DMS153 treated with DMSO at 0.1 percent for 48 hours (cell line): ENCODE measurements at regions not wholly inside any gene's neighbourhood (a gene's known extent, or its start where the extent isn't known, plus 50 kb on each side); places are given as distances from the start of the nearest gene placed in this dataset.
"Not testable (repeated sequence)": the region's sequence is repeated elsewhere in the genome, so short reads cannot be mapped to it uniquely, and the experiment has no call there.

Experiments used
- DNase-seq: peaks from one replicate; lab custom pipeline; 2025; ENCODE audit not compliant: unreplicated experiment; lab: John Stamatoyannopoulos, UW

DNA sequence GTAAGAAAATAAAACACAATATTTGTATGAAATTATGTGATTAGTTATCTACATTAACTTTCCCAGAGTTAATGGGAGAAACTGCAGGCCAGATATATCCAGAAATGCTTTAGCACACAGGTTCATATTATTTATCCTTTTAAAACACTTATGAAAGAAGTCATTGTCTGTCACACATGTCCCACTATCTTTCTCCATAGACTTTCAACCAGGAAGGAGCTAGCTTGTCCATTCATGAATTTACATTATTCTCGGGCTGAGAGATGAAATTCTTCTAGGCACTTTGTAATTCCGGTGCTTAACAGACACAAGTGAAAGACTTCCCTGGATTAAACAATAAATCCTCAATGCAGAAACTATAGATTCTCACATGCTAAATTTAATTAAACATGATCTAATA lies 1043.2 kb downstream of the CDH9 start:
- no peak for DNase-seq

- no peak for DNase-seq
Observed at GRCh38 chr5:25993701-25994100, 1044.7 kb downstream of the CDH9 start.

GRCh38 chr5:25991639-25992038 lies 1046.7 kb downstream of the CDH9 start:
- DNase-seq = no peak

DNA sequence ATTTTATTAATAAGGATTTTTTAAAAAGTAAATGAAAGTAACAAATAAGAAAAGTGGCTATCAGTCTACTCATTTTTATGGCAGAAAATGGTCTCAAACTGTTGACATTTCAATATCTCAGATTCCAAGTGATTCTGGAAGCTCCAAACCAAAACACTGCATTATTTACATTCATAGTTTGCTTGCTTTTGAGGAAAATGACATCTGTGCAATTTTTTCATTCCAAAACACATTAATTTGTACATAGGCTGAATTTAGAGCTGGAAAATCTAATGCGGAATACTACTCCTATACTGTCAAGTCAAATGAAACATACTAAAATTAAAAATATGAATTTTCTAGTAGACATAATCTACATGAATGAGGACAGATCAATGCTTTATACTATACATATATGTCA lies 1047.6 kb downstream of the CDH9 start:
- no peak for DNase-seq

DNA sequence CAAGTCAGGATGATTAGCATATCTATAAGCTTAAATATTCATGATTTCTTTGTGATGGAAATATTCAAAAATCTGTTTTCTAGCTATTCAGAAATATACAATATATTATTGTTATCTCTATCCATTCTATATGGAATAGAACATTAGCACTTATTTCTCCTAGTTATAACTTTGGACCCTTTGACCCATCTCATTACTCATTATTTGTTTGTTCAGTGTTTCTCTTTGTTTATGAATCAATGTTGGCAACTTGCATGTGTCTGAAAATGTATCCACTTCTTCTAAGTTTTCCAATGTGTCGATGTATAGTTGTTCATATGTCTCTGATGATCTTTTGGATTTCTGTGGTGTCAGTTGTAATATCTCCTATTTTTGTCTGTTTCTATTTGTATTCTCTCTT lies 1059.3 kb downstream of the CDH9 start:
- DNase-seq = no peak

DNA sequence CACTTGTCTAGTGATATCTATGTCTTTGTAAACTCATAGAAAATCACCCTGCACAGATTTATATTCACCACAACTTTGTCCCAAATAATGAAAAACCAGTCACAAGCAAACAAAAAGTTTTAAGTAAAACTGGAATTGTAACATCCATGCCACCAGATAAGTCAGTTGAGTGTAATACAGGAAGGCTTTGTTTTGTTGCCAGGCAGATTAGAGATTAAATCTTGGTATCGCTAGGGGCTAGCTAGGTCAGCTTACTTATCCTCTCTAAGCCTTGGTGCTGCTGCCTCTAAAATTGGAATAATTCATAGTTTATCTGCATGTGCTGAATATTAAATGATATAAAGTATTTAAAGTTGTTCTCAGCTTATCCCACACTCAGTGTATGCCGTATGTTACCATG lies 1062.5 kb downstream of the CDH9 start:
- no peak for DNase-seq

DNA sequence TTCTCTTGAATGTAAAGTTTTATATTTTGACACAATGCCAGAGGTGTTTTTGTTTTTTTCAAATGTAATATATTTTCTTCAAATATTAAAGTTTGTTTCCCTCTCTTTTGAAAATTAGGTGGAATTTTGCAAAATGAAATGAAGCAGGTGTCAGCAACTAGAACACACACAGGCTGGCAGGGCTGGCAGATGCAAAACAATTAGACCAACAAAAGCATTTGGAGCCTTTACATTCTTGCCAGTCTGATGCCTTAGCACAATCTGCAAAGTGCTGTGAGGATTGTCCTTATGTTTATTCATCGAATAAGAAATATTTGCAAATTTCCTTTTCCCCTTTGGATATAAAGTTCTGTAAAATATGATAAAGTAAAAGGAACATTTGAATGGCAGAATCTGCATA lies 1063.9 kb downstream of the CDH9 start:
- DNase-seq = no peak

GRCh38 chr5:25970906-25971489 lies 1067.4 kb downstream of the CDH9 start:
- DNase-seq = no peak

DNA sequence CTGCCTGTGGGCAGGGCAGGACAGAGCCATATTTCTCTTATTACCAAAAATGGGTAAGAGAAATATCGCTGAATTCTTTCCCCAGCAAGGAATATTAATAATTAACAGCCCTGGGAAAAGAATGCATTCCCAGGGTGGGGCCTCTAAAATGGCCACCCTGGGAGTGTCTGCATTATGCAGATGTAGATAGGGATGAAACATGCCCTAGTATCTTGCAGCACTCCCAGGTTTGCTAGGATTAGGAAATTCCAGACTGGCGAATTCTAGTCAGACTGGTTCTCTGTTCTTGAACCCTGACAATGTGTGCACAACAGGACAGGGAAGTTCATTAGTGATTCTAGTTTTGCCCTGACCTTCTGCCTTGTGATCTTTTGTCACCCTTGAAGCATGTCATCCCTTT lies 1069.3 kb downstream of the CDH9 start:
- not testable (repeated sequence) for DNase-seq

GRCh38 chr5:25964009-25964372 lies 1074.4 kb downstream of the CDH9 start:
- DNase-seq = no peak

GRCh38 chr5:25963251-25964008 lies 1075.0 kb downstream of the CDH9 start:
- DNase-seq = no peak

- no peak for DNase-seq
Observed at GRCh38 chr5:25955337-25955736, 1083.0 kb downstream of the CDH9 start.

DNA sequence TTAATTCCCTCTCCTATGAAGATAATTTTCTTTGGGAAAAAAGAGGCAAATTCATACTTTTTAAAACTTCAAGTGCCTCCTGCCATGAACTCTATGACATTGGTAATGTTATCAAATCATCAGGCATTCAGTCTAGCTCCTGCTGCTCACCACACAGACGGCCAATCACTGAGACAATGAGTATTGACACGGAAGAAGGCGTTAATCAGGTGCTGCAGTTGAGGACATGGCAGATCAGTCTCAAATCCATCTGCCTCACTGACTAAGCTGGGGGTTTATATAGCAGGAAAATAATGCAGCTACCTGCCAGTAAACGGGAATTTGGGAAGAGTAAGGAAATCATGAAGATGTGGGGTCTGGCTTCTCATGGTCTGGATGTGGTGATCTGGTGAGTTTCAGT lies 1087.7 kb downstream of the CDH9 start:
- DNase-seq = no peak

GRCh38 chr5:25948278-25948677 lies 1090.1 kb downstream of the CDH9 start:
- DNase-seq = no peak

DNA sequence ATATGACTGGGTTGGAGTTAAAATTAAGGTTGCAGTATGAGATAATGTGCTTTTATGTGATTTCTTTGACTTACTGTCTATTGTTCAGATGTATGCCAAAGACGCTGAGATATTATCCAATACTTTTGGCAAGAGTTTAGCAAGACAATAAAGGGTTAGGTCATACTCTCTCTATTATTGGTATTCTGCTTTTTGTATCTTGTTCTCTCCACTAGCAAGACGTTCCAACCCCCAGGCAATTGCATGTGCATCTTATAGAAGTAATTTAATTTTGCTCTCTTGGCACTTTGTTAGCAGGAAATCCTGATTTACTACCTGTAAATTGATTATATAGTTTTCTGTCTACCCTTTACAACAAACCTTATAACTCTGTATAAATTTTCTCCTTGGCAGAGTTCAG lies 1093.6 kb downstream of the CDH9 start:
- no peak for DNase-seq

DNA sequence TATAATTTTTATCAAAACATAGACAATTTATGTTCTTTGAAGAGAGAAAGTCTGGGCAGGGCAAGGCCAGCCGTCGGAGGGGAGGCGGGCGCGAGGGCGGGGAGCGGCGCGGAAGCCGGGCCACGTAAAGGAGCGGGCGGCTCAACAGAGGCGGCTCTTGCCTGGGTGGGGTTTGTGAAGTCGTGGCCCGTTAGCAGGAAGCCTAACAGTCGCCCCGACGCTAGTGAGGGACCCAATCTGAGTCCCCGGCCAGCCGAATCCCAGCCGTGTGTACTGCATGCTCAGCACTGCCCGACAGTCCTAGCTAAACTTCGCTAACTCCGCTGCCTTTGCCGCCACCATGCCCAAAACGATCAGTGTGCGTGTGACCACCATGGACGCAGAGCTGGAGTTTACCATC lies 1129.2 kb downstream of the CDH9 start:
- no peak for DNase-seq

DNA sequence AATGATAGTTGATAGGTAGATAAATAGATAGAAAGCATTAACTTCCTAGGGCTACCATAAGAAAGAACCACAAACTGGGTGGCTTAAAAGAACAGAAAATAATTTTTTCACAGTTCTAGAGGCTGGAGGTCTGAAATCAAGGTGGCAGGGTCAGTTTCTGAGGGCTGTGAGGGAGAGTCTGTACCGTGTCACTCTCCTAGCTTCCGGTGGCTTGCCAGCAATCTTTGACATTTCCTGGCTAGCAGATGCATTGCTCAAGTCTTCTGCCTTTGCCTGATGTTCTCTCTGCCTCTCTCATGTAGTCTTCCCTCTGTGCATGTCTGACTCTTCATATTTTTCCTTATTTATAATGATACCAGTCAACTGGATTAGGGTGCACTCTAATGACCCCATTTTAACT lies 1132.7 kb downstream of the CDH9 start:
- no peak for DNase-seq

DNA sequence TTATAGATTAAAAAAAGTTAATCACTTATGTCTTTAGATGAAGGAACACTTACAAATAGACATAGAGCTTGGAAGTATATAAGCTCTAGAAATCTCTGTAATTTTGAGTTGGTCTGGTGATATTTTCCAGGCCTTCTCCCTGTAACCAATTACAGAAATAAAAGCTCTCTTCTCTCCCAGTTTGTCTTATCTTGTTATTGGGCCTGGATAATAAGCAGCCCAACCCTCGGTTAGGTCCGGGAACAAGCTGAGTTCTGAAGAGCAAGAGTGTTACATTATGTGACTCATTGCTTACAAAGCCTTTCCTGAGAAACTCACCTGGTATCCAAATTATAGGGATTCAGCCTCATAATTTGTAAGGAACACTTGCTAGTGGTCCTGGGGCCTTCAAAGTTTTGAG lies 1146.2 kb downstream of the CDH9 start:
- no peak for DNase-seq

DNA sequence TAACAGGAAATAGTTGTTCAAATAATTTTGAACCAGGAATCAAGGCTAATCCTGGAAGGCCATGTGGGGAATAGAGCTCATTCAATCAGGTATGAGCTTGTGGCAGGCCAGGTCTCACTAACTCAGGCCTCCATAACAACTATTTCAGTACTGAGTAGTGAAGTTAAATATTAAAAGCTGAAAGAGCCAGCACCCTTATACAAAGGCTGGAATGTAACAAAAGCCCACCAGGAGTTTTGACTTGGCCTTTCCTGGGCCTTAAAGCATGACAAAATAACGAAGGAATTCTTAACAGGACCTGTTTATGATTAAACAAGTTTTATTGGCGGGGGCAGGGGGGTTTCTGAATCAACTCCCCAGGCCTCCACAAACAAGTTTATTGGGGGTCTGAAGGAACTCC lies 1146.7 kb downstream of the CDH9 start:
- DNase-seq = no peak

- DNase-seq = no peak
Observed at GRCh38 chr5:25881318-25882036, 1156.9 kb downstream of the CDH9 start.

- DNase-seq = no peak
Observed at GRCh38 chr5:25863811-25864210, 1174.6 kb downstream of the CDH9 start.

- DNase-seq = no peak
Observed at GRCh38 chr5:25862276-25862675, 1176.1 kb downstream of the CDH9 start.
